Loucy (cell line): ENCODE measurements at regions not wholly inside any gene's neighbourhood (a gene's known extent, or its start where the extent isn't known, plus 50 kb on each side); places are given as distances from the start of the nearest gene placed in this dataset.

ENCODE experiments used
- H2AFZ ChIP-seq: fragments of 200-600 bp; sonication (generic); 2 replicates; pipeline ENCODE4 v1.6.0; 2016; ENCODE audit warnings: antibody characterized with exemption, mild to moderate bottlenecking, low read length, moderate library complexity
- H3F3A ChIP-seq: fragments of 200-600 bp; 2 replicates; pipeline ENCODE4 v1.6.0; 2016; ENCODE audit warnings: antibody characterized with exemption, low read depth, mild to moderate bottlenecking
- H3K27me3 ChIP-seq: fragments of 200-600 bp; sonication (generic); 2 replicates; pipeline ENCODE4 v1.6.1; 2014; ENCODE audit warnings: low read length, mild to moderate bottlenecking; ENCODE audit not compliant: insufficient read depth, poor library complexity, severe bottlenecking
- H3K36me3 ChIP-seq: fragments of 200-600 bp; sonication (generic); 2 replicates; pipeline ENCODE4 v1.6.1; 2016; ENCODE audit warnings: low read length; ENCODE audit not compliant: insufficient read depth
- H3K4me1 ChIP-seq: fragments of 200-600 bp; sonication (generic); 2 replicates; pipeline ENCODE4 v1.5.1; 2014; ENCODE audit warnings: low read length, mild to moderate bottlenecking; ENCODE audit not compliant: insufficient read depth, poor library complexity, severe bottlenecking
- H3K4me2 ChIP-seq: fragments of 200-600 bp; sonication (generic); 2 replicates; pipeline ENCODE4 v1.6.0; 2014; ENCODE audit warnings: antibody characterized with exemption, low read length, low read depth, mild to moderate bottlenecking; ENCODE audit not compliant: poor library complexity, severe bottlenecking
- H3K4me3 ChIP-seq: fragments of 200-600 bp; sonication (generic); 2 replicates; pipeline ENCODE4 v1.5.1; 2014; ENCODE audit warnings: low read length, mild to moderate bottlenecking, mixed read lengths; ENCODE audit not compliant: poor library complexity, severe bottlenecking
- H3K79me2 ChIP-seq: fragments of 200-600 bp; sonication (generic); 2 replicates; pipeline ENCODE4 v1.6.1; 2014; ENCODE audit warnings: low read length; ENCODE audit not compliant: insufficient read depth
- H3K9ac ChIP-seq: fragments of 200-600 bp; sonication (generic); 2 replicates; pipeline ENCODE4 v1.6.0; 2014; ENCODE audit warnings: mild to moderate bottlenecking, low read depth, low read length, moderate library complexity; ENCODE audit not compliant: poor library complexity, severe bottlenecking
- H3K9me2 ChIP-seq: fragments of 200-600 bp; sonication (generic); replicated peaks from 2 replicates; pipeline ENCODE4 v1.6.1; 2016; ENCODE audit warnings: low read depth, low read length, mixed read lengths
- H3K9me3 ChIP-seq: fragments of 200-600 bp; sonication (generic); 2 replicates; pipeline ENCODE4 v1.6.1; 2014; ENCODE audit warnings: mild to moderate bottlenecking, antibody characterized with exemption, low read length, low read depth; ENCODE audit not compliant: insufficient read depth
- H4K20me1 ChIP-seq: fragments of 200-600 bp; sonication (generic); 2 replicates; pipeline ENCODE4 v1.6.0; 2014; ENCODE audit warnings: antibody characterized with exemption, low read length, mild to moderate bottlenecking; ENCODE audit not compliant: insufficient read depth, poor library complexity, severe bottlenecking
- EZH2phosphoT487 ChIP-seq: fragments of 200-600 bp; IDR thresholded peaks from 2 replicates; pipeline ENCODE4 v1.6.1; 2018; ENCODE audit warnings: antibody characterized with exemption, mild to moderate bottlenecking, moderate library complexity, borderline replicate concordance
- TF ChIP-seq, protein P1 (sequence below): fragments of 200-600 bp; sonication (generic); conservative IDR thresholded peaks from 2 replicates; pipeline ENCODE4 v1.5.1; 2014; ENCODE audit warnings: mild to moderate bottlenecking, antibody characterized with exemption, low read length

DNA sequence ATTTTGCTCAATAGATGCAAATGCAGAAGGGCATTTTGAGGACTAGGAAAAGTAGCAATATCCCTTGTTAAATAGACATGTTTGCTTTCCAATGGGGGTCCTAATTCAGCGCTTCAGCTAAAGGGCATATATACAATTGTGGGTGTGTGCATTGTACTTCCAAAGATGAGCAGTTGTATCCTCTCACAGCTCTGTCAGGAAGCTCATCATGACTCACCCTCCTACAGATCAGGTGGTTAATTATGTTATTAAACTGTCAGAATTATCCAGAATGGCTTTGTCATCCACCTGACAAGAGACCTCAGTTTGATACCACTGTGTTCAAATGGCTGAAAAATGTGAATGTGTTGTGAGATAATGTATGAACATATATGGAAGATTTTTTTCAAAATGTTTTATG is 252.2 kb upstream of the MTNR1B start:
- no peaks in the 10 kb centered on the region for H3F3A ChIP-seq
- H3K27me3 ChIP-seq = no peaks in the 10 kb centered on the region
- no peaks in the 10 kb centered on the region for H3K9me2 ChIP-seq
- H3K4me1 ChIP-seq = no peaks in the 10 kb centered on the region
- H3K9ac ChIP-seq = no peak overlapping the region
- TF ChIP-seq EZH2phosphoT487 = no peak
- TF ChIP-seq, protein P1, sequence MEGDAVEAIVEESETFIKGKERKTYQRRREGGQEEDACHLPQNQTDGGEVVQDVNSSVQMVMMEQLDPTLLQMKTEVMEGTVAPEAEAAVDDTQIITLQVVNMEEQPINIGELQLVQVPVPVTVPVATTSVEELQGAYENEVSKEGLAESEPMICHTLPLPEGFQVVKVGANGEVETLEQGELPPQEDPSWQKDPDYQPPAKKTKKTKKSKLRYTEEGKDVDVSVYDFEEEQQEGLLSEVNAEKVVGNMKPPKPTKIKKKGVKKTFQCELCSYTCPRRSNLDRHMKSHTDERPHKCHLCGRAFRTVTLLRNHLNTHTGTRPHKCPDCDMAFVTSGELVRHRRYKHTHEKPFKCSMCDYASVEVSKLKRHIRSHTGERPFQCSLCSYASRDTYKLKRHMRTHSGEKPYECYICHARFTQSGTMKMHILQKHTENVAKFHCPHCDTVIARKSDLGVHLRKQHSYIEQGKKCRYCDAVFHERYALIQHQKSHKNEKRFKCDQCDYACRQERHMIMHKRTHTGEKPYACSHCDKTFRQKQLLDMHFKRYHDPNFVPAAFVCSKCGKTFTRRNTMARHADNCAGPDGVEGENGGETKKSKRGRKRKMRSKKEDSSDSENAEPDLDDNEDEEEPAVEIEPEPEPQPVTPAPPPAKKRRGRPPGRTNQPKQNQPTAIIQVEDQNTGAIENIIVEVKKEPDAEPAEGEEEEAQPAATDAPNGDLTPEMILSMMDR = no peak
- no peak overlapping the region for H3K4me2 ChIP-seq
- no peaks in the 10 kb centered on the region for H3K36me3 ChIP-seq
- no peak overlapping the region for H2AFZ ChIP-seq
- H3K9me3 ChIP-seq = no peaks in the 10 kb centered on the region
- H3K79me2 ChIP-seq = no peaks in the 10 kb centered on the region
- no peak overlapping the region for H3K4me3 ChIP-seq
- H4K20me1 ChIP-seq = no peaks in the 10 kb centered on the region

DNA sequence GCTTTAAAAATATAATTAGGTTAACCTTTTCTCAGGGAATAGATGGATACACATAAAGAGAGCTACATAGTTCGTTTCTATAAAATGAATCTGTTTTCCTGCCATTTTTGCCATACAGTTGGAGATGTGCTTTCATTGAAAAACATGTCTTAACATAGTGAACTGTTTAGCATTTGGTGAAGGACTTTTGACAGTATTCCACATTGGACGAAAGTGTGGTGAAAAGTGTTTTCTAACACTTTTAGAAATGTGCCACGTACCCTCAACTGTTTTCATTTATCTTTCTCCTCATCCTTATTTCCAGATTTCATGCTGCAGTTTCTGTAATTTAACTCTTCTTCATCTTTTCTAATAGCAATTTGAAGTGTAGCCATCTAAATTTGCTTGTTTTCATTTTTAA is 249.1 kb upstream of the MTNR1B start:
- no peak overlapping the region for H3K4me3 ChIP-seq
- no peaks in the 10 kb centered on the region for H4K20me1 ChIP-seq
- TF ChIP-seq, protein P1 = no peak
- no peak for TF ChIP-seq EZH2phosphoT487
- H3K9me2 ChIP-seq = no peaks in the 10 kb centered on the region
- H3K36me3 ChIP-seq = no peaks in the 10 kb centered on the region
- H3K4me1 ChIP-seq = no peaks in the 10 kb centered on the region
- H3F3A ChIP-seq = no peaks in the 10 kb centered on the region
- H3K4me2 ChIP-seq = no peak overlapping the region
- no peaks in the 10 kb centered on the region for H3K79me2 ChIP-seq
- H3K9ac ChIP-seq = no peak overlapping the region
- H3K9me3 ChIP-seq = no peaks in the 10 kb centered on the region
- H2AFZ ChIP-seq = no peak overlapping the region
- no peaks in the 10 kb centered on the region for H3K27me3 ChIP-seq

DNA sequence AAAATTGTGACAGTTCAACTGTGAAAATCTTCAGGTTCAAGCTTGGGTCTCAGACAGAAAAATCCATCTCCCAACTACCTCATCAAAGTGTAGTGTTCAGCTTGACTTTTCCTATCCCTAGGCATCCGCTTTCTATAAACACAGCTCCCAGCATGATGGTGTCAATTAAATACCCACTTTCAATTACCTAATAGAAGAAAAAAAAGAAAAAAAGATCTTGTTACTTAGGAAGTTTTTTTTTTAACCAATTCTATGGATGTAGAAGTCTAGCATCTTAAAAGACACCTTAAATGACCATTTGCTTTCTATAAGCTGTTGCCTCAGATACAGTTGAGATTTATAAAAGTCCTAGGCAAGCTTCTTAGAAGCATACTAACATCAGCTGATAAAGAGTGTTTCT is 244.1 kb upstream of the MTNR1B start:
- no peaks in the 10 kb centered on the region for H3F3A ChIP-seq
- H3K36me3 ChIP-seq = no peaks in the 10 kb centered on the region
- no peak overlapping the region for H3K4me2 ChIP-seq
- no peak overlapping the region for H2AFZ ChIP-seq
- no peak overlapping the region for H3K9ac ChIP-seq
- H3K9me3 ChIP-seq = no peaks in the 10 kb centered on the region
- no peaks in the 10 kb centered on the region for H3K27me3 ChIP-seq
- H3K9me2 ChIP-seq = no peaks in the 10 kb centered on the region
- no peaks in the 10 kb centered on the region for H4K20me1 ChIP-seq
- TF ChIP-seq, protein P1 = no peak
- TF ChIP-seq EZH2phosphoT487 = no peak
- H3K4me1 ChIP-seq = no peaks in the 10 kb centered on the region
- H3K4me3 ChIP-seq = no peak overlapping the region
- no peaks in the 10 kb centered on the region for H3K79me2 ChIP-seq
